Neural crest cell (in vitro differentiated cells): ENCODE measurements at regions not wholly inside any gene's neighbourhood (a gene's known extent, or its start where the extent isn't known, plus 50 kb on each side); places are given as distances from the start of the nearest gene placed in this dataset.

ENCODE experiments used
- DNase-seq: peaks from one replicate; pipeline ENCODE4 v3.0.0; 2021; ENCODE audit warnings: low read depth, mixed read lengths, low spot score
- H3K27ac Mint-ChIP-seq: one replicate; pipeline ENCODE4 v1.8.0; 2021; ENCODE audit warnings: mild to moderate bottlenecking, mixed read lengths; ENCODE audit not compliant: unreplicated experiment
- H3K27me3 Mint-ChIP-seq: 2 replicates; pipeline ENCODE4 v1.8.0; 2021; ENCODE audit warnings: low read depth, mild to moderate bottlenecking, mixed read lengths
- H3K36me3 Mint-ChIP-seq: 2 replicates; pipeline ENCODE4 v1.8.0; 2021; ENCODE audit warnings: low read depth, mild to moderate bottlenecking, mixed read lengths
- H3K4me1 Mint-ChIP-seq: 2 replicates; pipeline ENCODE4 v1.8.0; 2021; ENCODE audit warnings: mixed read lengths
- H3K4me3 Mint-ChIP-seq: one replicate; pipeline ENCODE4 v1.8.0; 2021; ENCODE audit warnings: mild to moderate bottlenecking, mixed read lengths
- H3K9me3 Mint-ChIP-seq: 2 replicates; pipeline ENCODE4 v1.8.0; 2021; ENCODE audit warnings: mixed read lengths
- TF ChIP-seq, protein P1 (sequence below): fragments of 200-600 bp; sonication (generic); conservative IDR thresholded peaks from 2 replicates; pipeline ENCODE4 v1.5.0; 2021; ENCODE audit warnings: antibody characterized with exemption, mild to moderate bottlenecking

DNA sequence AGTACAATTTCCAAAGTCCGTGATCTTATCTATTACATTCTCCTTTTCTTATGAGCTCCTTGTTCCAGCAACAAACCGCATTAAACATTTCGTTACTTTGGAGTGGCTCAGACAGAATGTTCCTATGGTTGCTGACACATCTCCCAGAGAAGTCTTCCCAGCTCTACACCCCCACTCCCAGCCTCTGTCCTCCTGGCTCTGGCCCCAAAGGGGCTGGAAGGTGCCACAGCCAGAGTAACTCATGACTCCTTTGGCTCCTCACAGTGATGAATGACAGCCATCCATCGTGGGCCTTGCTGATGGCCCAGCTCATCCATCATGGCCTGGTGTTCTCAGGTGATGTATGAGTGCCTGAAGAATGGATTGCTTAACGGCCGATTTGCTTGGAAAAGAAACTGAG lies 203.0 kb downstream of the DHX35 start:
- H3K27ac Mint-ChIP-seq, result no peak overlapping the region
- DNase-seq, result no peak
- no peaks in the 10 kb centered on the region for H3K9me3 Mint-ChIP-seq
- TF ChIP-seq, protein P1, sequence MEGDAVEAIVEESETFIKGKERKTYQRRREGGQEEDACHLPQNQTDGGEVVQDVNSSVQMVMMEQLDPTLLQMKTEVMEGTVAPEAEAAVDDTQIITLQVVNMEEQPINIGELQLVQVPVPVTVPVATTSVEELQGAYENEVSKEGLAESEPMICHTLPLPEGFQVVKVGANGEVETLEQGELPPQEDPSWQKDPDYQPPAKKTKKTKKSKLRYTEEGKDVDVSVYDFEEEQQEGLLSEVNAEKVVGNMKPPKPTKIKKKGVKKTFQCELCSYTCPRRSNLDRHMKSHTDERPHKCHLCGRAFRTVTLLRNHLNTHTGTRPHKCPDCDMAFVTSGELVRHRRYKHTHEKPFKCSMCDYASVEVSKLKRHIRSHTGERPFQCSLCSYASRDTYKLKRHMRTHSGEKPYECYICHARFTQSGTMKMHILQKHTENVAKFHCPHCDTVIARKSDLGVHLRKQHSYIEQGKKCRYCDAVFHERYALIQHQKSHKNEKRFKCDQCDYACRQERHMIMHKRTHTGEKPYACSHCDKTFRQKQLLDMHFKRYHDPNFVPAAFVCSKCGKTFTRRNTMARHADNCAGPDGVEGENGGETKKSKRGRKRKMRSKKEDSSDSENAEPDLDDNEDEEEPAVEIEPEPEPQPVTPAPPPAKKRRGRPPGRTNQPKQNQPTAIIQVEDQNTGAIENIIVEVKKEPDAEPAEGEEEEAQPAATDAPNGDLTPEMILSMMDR, result no peak
- H3K4me3 Mint-ChIP-seq, result no peak overlapping the region
- H3K36me3 Mint-ChIP-seq, result no peaks in the 10 kb centered on the region
- H3K27me3 Mint-ChIP-seq, result peaks cover 32% of the 10 kb centered on the region
- no peaks in the 10 kb centered on the region for H3K4me1 Mint-ChIP-seq

DNA sequence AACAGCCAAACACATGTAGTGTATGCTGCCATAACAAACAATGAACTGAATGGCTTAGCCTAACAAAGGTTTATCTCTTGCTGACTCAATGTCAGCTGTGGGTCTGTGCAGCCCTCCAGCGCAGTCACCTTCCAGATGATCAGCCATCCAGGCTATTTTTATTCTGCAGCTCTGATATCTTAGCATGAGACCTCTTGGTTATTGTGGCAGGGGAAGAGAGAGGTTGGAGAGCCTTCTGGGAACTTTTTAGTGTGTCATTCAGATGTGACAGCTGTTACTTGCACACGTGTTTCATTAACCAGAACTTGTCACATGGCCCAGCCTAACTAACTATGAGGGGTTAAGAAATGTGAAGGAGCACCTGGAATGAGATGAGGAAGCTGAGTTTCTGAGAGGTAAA lies 202.5 kb downstream of the DHX35 start:
- no peak for DNase-seq

DNA sequence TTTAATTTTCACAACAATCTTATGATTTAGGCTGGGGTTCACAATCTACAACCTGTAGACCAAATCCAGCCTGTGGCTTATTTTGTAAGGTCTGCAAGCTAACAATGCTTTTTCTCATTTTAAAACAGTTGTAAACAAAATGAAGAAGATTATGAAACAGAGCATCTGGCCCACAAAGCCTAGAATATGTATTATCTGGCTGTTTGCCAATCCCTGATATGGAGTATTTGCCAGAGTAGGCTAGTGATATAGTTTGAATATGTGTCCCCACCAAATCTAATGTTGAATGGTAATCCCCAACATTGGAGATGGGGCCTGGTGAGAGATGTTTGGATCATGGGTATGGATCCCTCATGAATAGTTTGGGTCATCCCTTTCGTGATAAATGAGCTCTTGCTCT lies 201.8 kb downstream of the DHX35 start:
- Mint-ChIP-seq H3K9me3 (no peaks in the 10 kb centered on the region), H3K4me3 (no peak overlapping the region), H3K4me1 (no peaks in the 10 kb centered on the region), H3K27ac (no peak overlapping the region), H3K27me3 (peaks cover 36% of the 10 kb centered on the region), H3K36me3 (no peaks in the 10 kb centered on the region)
- DNase-seq, result no peak
- TF ChIP-seq, protein P1, result no peak

More for the DNA sequence above, 202.5 kb downstream of the DHX35 start:
- TF ChIP-seq, protein P1, result no peak
- H3K27me3 Mint-ChIP-seq, result peaks cover 36% of the 10 kb centered on the region
- H3K4me1 Mint-ChIP-seq, result no peaks in the 10 kb centered on the region
- no peak overlapping the region for H3K4me3 Mint-ChIP-seq
- no peaks in the 10 kb centered on the region for H3K9me3 Mint-ChIP-seq
- no peak overlapping the region for H3K27ac Mint-ChIP-seq
- H3K36me3 Mint-ChIP-seq, result no peaks in the 10 kb centered on the region

DNA sequence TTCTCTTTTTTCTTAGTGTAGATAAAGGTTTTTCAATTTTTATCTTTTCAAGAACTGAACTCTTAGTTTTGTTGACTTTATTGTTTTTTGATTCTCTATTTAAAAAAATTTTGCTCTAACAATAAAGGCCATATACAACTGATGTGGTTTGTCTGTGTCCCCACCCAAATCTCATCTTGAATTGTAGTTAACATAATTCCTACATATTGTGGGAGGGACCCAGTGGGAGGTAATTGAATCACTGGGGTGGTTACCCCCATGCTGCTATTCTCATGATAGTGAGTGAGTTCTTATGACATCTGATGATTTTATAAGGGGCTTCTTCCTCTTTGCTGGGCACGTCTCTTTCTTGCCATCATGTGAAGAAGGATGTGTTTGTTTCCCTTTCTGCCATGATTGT lies 199.8 kb downstream of the DHX35 start:
- Mint-ChIP-seq H3K9me3 (no peaks in the 10 kb centered on the region), H3K4me1 (no peaks in the 10 kb centered on the region), H3K36me3 (no peaks in the 10 kb centered on the region), H3K27me3 (peaks cover 29% of the 10 kb centered on the region), H3K4me3 (no peak overlapping the region), H3K27ac (no peak overlapping the region)
- TF ChIP-seq, protein P1, result no peak
- no peak for DNase-seq

DNA sequence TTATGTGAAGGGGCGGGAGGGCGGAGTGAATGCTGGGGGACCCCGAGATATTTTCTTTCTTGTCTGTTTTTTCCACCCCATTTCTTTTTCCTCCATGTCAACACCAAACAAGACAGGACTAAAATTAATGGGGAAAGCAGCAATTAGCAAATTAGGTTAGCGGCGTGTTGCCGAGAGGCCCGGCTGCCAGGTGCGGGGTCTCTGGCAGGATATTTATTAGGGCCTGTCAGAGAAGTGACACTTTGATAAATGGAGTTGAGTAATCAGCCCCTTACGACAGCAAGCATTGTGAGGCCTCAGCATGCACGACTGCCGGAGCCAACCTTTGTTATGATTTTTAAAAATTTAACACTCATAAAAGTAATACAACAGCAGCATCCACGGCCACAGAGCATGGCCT lies 193.8 kb downstream of the DHX35 start:
- H3K27me3 Mint-ChIP-seq, result peaks cover 32% of the 10 kb centered on the region
- no peaks in the 10 kb centered on the region for H3K4me1 Mint-ChIP-seq
- TF ChIP-seq, protein P1, result no peak
- H3K27ac Mint-ChIP-seq, result no peak overlapping the region
- H3K36me3 Mint-ChIP-seq, result no peaks in the 10 kb centered on the region
- H3K4me3 Mint-ChIP-seq, result no peak overlapping the region
- no peaks in the 10 kb centered on the region for H3K9me3 Mint-ChIP-seq
- no peak for DNase-seq

DNA sequence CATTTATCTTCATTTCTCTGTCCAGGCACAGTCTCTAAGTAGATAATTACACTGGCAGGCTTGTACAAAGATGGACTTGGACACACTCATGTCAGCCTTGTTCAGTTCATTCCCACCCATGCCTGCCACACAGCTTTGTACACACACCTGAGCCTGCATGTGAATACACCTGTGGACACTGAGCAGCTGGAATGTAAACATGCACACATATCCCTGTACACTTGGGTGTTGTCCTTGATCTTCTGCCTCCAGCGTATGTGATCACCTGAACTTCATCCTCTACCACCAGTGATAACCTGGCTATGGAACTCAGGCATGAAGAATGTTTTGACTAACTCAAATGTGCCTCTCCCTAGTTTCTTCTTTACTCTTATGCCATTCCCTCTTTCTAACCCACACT lies 190.6 kb downstream of the DHX35 start:
- TF ChIP-seq, protein P1, result no peak
- no peaks in the 10 kb centered on the region for H3K36me3 Mint-ChIP-seq
- H3K4me1 Mint-ChIP-seq, result no peaks in the 10 kb centered on the region

More for the DNA sequence above, 190.6 kb downstream of the DHX35 start:
- no peak overlapping the region for H3K4me3 Mint-ChIP-seq
- no peak for DNase-seq
- H3K27me3 Mint-ChIP-seq, result peaks cover 22% of the 10 kb centered on the region
- no peak overlapping the region for H3K27ac Mint-ChIP-seq
- no peaks in the 10 kb centered on the region for H3K9me3 Mint-ChIP-seq
